ENCODE measurements at regions not wholly inside any gene's neighbourhood (a gene's known extent, or its start where the extent isn't known, plus 50 kb on each side); places are given as distances from the start of the nearest gene placed in this dataset.

DNA sequence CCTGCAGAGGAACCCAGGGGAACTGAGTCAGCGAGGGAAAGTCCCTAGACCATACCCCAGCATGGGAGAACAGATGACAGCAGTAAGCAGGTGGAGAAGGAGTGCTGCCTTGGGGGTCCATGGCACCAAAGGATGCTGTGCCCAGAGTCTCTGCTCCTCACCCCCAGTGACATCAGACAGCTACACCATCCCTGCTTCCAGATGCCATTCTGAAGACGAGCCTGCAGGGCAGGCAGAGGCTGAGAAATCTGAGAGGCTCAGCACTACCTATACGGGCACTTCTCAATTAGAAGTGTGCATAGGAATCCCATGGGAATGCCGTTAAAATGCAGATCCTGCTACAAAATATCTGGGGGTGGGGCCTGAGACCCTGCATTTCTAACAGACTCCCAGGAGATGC lies 211.3 kb upstream of the NSMCE3 start:
- H4K8ac ChIP-seq (ENCODE audit: extremely low read depth, insufficient read depth, low read length): no peak overlapping the region
- H3K23me2 ChIP-seq (ENCODE audit: low read depth, low read length): no peaks in the 10 kb centered on the region
- no peaks in the 10 kb centered on the region for H3K36me3 ChIP-seq (ENCODE audit: control insufficient read depth in 2 of 4, insufficient read depth in 4 of 4, low read length in 3 of 4)
- no peak overlapping the region for H2AFZ ChIP-seq (ENCODE audit: low read length)
- no peak overlapping the region for H3K27ac ChIP-seq (ENCODE audit: low read depth, low read length)
- H4K91ac ChIP-seq (replicated peaks; ENCODE audit: insufficient read length, low read length): no peak overlapping the region
- H3K79me1 ChIP-seq (ENCODE audit: low read depth, low read length): no peaks in the 10 kb centered on the region; the same call in 1 of the 2 replicates
- no peak overlapping the region for H2BK120ac ChIP-seq (replicated peaks; ENCODE audit: low read depth, low read length)
- H2BK5ac ChIP-seq (ENCODE audit: low read depth, low read length): no peak overlapping the region
- H3K79me2 ChIP-seq (ENCODE audit: control insufficient read depth in 1 of 2, insufficient read depth in 2 of 2, low read length in 2 of 2): no peaks in the 10 kb centered on the region
- no peak overlapping the region for H3K14ac ChIP-seq (ENCODE audit: insufficient read length)
- no peaks in the 10 kb centered on the region for H3K27me3 ChIP-seq (replicated peaks in 1 of 4; ENCODE audit: control insufficient read depth in 3 of 4, extremely low read depth in 1 of 4, insufficient read depth in 3 of 4, low read length in 3 of 4)
- H3K9ac ChIP-seq (replicated peaks in 1 of 4; ENCODE audit: extremely low read depth in 1 of 4, low read depth in 3 of 4, low read length in 3 of 4): no peak overlapping the region
- no peak overlapping the region for H3K23ac ChIP-seq (ENCODE audit: insufficient read length)
- H3K9me3 ChIP-seq (ENCODE audit: insufficient read depth in 2 of 2, low read depth in 1 of 2, low read length in 1 of 2): no peaks in the 10 kb centered on the region
- no peak overlapping the region for H2BK20ac ChIP-seq (ENCODE audit: low read length)
- peaks cover 2 to 8% (median 3%) of the 10 kb centered on the region in 4 experiments; a peak in 6 of 7 replicates for H3K4me1 ChIP-seq (replicated peaks in 1 of 4; ENCODE audit: control insufficient read depth in 3 of 4, insufficient read depth in 4 of 4, low read length in 3 of 4)
- H3K18ac ChIP-seq (ENCODE audit: extremely low read depth, low read length): no peak overlapping the region
- CTCF ChIA-PET (ENCODE audit: partially characterized antibody): no interaction called here
- POLR2A ChIA-PET (ENCODE audit: partially characterized antibody): no interaction called here
- DNase-seq (ENCODE audit: low read depth in 1 of 2, low spot score in 2 of 2) (no peak), FAIRE-seq (no peak)
- H4K5ac ChIP-seq (ENCODE audit: insufficient read length, low read depth, low read length): no peak overlapping the region
- H2BK15ac ChIP-seq (ENCODE audit: low read length): 0 out of 2 replicates have a peak overlapping the region, but pooled peaks have one; percentile 47
- H3K4ac ChIP-seq (replicated peaks; ENCODE audit: insufficient read length, low read depth, low read length): peak overlapping the region; percentile 59
- 78% methylated on average over 4 of the region's 4 CpGs; no CpG with 5 or more reads in 1 of the 2 experiments for WGBS, 2 experiments (ENCODE audit: extremely low coverage in 1 of 2, insufficient coverage in 1 of 2, insufficient read length in 1 of 2, insufficient replicate concordance in 2 of 2, low coverage in 1 of 2, low lambda C conversion rate in 2 of 2, missing lambda C conversion rate in 1 of 2)
- no peak overlapping the region for H2BK12ac ChIP-seq (ENCODE audit: low read depth, low read length)
- H4K20me1 ChIP-seq (replicated peaks in 1 of 2; ENCODE audit: control insufficient read depth in 1 of 2, insufficient read depth in 2 of 2, low read length in 2 of 2): peaks cover 0 to 2% of the 10 kb centered on the region in 2 experiments
- no peak overlapping the region for H3K56ac ChIP-seq (replicated peaks; ENCODE audit: insufficient read length, low read depth, low read length)
- H3K4me2 ChIP-seq (ENCODE audit: insufficient read depth in 1 of 2, low read depth in 2 of 2, low read length in 2 of 2): no peak overlapping the region
- H2AK5ac ChIP-seq (ENCODE audit: low read depth, low read length): no peak overlapping the region
- H3K4me3 ChIP-seq (ENCODE audit: extremely low read depth in 1 of 4, insufficient read depth in 2 of 4, low read depth in 3 of 4, low read length in 4 of 4): no peak overlapping the region
- TF ChIP-seq EZH2 (IDR thresholded peaks at IDR 0.05; ENCODE audit: low read depth, low read length, severe bottlenecking) (no peak), PHF8 (conservative IDR thresholded peaks at IDR 0.05; ENCODE audit: low read depth, low read length) (no peak), RBBP5 (IDR thresholded peaks at IDR 0.05; ENCODE audit: borderline replicate concordance, low read depth, low read length) (no peak), HDAC6 (IDR thresholded peaks at IDR 0.05; ENCODE audit: low read depth, low read length) (no peak), TBP (IDR thresholded peaks at IDR 0.05; ENCODE audit: low read depth, low read length) (no peak), FOSL1 (IDR thresholded peaks at IDR 0.05; ENCODE audit: insufficient read depth, low read depth, low read length) (no peak), CBX5 (IDR thresholded peaks at IDR 0.05; ENCODE audit: low read depth, low read length) (no peak), TAF7 (optimal IDR thresholded peaks at IDR 0.05; ENCODE audit: borderline replicate concordance, low read depth, low read length) (no peak)
- TF ChIP-seq, protein P1, sequence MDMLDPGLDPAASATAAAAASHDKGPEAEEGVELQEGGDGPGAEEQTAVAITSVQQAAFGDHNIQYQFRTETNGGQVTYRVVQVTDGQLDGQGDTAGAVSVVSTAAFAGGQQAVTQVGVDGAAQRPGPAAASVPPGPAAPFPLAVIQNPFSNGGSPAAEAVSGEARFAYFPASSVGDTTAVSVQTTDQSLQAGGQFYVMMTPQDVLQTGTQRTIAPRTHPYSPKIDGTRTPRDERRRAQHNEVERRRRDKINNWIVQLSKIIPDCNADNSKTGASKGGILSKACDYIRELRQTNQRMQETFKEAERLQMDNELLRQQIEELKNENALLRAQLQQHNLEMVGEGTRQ (IDR thresholded peaks at IDR 0.05; ENCODE audit: low read length): no peak
- TF ChIP-seq, protein P2, sequence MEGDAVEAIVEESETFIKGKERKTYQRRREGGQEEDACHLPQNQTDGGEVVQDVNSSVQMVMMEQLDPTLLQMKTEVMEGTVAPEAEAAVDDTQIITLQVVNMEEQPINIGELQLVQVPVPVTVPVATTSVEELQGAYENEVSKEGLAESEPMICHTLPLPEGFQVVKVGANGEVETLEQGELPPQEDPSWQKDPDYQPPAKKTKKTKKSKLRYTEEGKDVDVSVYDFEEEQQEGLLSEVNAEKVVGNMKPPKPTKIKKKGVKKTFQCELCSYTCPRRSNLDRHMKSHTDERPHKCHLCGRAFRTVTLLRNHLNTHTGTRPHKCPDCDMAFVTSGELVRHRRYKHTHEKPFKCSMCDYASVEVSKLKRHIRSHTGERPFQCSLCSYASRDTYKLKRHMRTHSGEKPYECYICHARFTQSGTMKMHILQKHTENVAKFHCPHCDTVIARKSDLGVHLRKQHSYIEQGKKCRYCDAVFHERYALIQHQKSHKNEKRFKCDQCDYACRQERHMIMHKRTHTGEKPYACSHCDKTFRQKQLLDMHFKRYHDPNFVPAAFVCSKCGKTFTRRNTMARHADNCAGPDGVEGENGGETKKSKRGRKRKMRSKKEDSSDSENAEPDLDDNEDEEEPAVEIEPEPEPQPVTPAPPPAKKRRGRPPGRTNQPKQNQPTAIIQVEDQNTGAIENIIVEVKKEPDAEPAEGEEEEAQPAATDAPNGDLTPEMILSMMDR (IDR thresholded peaks at IDR 0.05; ENCODE audit: control extremely low read depth in 1 of 3, insufficient read depth in 1 of 3, low read depth in 1 of 3, low read length in 3 of 3): no peak

Measured in H1 (cell line).